ENCODE measurements at regions not wholly inside any gene's neighbourhood (a gene's known extent, or its start where the extent isn't known, plus 50 kb on each side); places are given as distances from the start of the nearest gene placed in this dataset.

DNA sequence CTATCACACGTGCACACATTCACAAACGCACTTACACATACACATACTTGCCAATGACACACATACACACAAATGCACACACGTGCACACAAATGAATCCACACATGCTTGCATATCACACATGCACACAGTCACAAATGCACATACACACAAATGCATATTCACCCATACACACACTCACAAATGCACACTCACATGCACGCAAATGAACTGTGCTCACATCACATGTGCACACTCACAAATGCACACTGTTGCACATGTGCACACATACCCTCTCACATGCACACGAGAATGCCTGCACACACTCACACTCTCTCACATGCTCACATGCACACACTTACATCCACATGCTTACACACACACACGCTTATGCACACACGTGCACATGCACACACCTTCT, 368.1 kb downstream of the EIPR1 start:
- no peak for ATAC-seq
- intact Hi-C loops (cut with DNase I): no loop called here
- Histone ChIP-seq H3K4me3 (no peak overlapping the region), H3K27ac (no peak overlapping the region), H3K36me3 (no peaks in the 10 kb centered on the region), H3K27me3 (peaks cover 7% of the 10 kb centered on the region), H3K4me1 (no peaks in the 10 kb centered on the region), H3K9me3 (peaks cover 5% of the 10 kb centered on the region)
- TF ChIP-seq, protein P1, sequence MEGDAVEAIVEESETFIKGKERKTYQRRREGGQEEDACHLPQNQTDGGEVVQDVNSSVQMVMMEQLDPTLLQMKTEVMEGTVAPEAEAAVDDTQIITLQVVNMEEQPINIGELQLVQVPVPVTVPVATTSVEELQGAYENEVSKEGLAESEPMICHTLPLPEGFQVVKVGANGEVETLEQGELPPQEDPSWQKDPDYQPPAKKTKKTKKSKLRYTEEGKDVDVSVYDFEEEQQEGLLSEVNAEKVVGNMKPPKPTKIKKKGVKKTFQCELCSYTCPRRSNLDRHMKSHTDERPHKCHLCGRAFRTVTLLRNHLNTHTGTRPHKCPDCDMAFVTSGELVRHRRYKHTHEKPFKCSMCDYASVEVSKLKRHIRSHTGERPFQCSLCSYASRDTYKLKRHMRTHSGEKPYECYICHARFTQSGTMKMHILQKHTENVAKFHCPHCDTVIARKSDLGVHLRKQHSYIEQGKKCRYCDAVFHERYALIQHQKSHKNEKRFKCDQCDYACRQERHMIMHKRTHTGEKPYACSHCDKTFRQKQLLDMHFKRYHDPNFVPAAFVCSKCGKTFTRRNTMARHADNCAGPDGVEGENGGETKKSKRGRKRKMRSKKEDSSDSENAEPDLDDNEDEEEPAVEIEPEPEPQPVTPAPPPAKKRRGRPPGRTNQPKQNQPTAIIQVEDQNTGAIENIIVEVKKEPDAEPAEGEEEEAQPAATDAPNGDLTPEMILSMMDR (IDR thresholded peaks at IDR 0.05): no peak
- DNase-seq: no peak

DNA sequence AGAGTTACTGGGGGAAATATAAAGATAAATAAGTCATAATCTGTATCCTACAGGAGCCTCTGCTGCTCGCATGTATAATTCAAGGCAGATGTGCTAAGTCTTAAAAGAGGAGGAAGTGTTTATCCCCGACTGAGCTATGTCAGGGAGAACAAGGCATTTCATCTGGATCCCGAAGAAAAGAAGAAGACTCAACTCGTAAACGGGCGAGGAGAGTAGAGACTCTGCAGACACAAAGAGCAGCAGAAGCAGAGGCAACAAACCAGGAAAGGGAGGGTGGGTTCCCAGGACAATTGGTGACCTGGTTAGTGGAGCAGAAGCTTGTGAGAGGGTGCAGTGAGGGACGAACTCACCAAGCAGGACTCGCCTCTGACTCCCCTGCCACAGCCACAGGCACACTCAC, 368.6 kb downstream of the EIPR1 start:
- H3K4me3 ChIP-seq: no peak overlapping the region
- no peak overlapping the region for H3K27ac ChIP-seq
- peaks cover 7% of the 10 kb centered on the region for H3K27me3 ChIP-seq
- intact Hi-C loops (cut with DNase I): no loop called here
- ATAC-seq (no peak), DNase-seq (no peak)
- H3K4me1 ChIP-seq: no peaks in the 10 kb centered on the region
- TF ChIP-seq, protein P1 (IDR thresholded peaks at IDR 0.05): no peak
- no peaks in the 10 kb centered on the region for H3K36me3 ChIP-seq
- H3K9me3 ChIP-seq: peaks cover 5% of the 10 kb centered on the region

DNA sequence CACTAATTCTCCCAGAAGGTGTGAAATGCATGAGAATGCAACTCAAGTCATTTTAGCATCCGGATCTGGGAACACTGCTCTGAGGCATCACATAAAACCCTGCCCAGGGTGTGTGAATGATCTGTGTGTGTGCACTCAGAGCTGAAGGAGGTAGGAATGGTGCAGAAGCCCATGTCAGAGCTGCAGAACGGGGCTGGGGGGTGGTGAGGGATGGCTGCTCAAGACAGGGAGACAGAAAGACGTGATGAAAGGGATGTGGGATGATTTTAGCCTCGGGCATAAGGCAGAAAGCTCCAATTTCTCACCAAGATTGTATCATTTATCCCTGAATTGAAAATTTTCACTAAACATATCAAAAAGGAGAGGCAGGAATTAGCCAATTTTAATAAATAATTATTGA, 369.1 kb downstream of the EIPR1 start:
- H3K4me1 ChIP-seq: no peaks in the 10 kb centered on the region
- peaks cover 7% of the 10 kb centered on the region for H3K27me3 ChIP-seq
- ATAC-seq (no peak), DNase-seq (no peak)
- H3K9me3 ChIP-seq: peaks cover 4% of the 10 kb centered on the region
- H3K36me3 ChIP-seq: no peaks in the 10 kb centered on the region
- no peak overlapping the region for H3K4me3 ChIP-seq
- TF ChIP-seq, protein P1 (IDR thresholded peaks at IDR 0.05): no peak
- no peak overlapping the region for H3K27ac ChIP-seq
- intact Hi-C loops (cut with DNase I): no loop called here

DNA sequence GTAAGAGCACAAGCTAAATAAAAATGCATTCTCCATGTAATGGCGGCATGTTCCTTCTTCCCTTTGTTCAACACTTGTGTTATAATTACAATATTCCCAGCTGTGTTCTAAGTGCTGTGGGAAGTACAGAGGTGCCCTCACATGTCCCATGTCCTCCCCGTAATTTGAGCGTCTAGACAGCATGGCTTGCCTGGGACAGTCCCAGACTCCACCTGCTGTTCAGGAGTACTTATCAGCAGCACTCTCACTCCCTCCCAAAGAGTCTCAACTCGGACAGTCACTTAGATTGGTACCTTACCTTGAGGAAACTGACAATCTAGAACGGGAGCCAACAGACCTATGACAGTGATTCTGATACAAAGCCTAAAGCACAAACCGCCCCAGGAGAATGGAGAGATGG, 370.5 kb downstream of the EIPR1 start:
- H3K9me3 ChIP-seq: no peaks in the 10 kb centered on the region
- no peak overlapping the region for H3K4me3 ChIP-seq
- no peaks in the 10 kb centered on the region for H3K4me1 ChIP-seq
- no peaks in the 10 kb centered on the region for H3K36me3 ChIP-seq
- intact Hi-C loops (cut with DNase I): no loop called here
- peaks cover 7% of the 10 kb centered on the region for H3K27me3 ChIP-seq
- ATAC-seq: no peak
- TF ChIP-seq, protein P1 (IDR thresholded peaks at IDR 0.05): no peak
- no peak overlapping the region for H3K27ac ChIP-seq
- no peak for DNase-seq

DNA sequence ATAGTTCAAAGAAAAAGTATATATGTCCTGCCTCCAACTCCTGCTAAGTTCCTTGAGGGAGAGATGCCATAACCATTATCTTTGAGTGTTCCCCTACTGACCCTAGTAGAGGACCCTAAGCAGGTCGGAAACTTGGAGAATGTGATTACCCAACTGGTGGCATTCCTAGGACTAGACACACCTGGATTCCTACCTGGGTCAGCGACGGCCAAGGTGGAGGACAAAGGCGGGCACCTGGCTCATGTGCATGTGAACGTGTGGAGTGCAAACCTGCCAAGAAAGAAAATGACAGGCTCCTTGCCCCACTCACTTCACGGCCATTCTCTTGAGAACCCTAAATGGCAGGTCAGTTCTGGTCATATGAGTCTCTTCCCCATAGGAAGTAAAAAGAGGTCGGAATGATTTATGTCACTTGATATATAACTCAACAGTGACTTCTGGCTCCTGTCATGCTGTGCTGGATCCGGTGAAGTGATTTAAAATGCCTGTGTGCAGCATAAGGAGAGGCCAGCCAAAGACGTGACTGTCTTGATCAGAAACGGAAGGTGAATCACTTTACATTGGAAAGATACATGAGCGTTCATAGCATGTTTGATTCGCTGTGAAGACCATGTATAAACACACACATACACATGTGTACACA, 371.6 kb downstream of the EIPR1 start:
- DNase-seq (no peak), ATAC-seq (peak; percentile 80)
- no peaks in the 10 kb centered on the region for H3K36me3 ChIP-seq
- H3K4me3 ChIP-seq: no peak overlapping the region
- TF ChIP-seq, protein P1 (IDR thresholded peaks at IDR 0.05): no peak
- H3K4me1 ChIP-seq: no peaks in the 10 kb centered on the region
- peaks cover 7% of the 10 kb centered on the region for H3K27me3 ChIP-seq
- no peaks in the 10 kb centered on the region for H3K9me3 ChIP-seq
- no peak overlapping the region for H3K27ac ChIP-seq
- intact Hi-C loops (cut with DNase I): no loop called here

Measured in upper lobe of right lung (tissue), 1 donor.